NCI-H2171 treated with DMSO at 0.1 percent for 48 hours (cell line): ENCODE measurements at regions not wholly inside any gene's neighbourhood (a gene's known extent, or its start where the extent isn't known, plus 50 kb on each side); places are given as distances from the start of the nearest gene placed in this dataset.

Source experiments
- DNase-seq: peaks from one replicate; lab custom pipeline; 2025; lab: John Stamatoyannopoulos, UW

DNA sequence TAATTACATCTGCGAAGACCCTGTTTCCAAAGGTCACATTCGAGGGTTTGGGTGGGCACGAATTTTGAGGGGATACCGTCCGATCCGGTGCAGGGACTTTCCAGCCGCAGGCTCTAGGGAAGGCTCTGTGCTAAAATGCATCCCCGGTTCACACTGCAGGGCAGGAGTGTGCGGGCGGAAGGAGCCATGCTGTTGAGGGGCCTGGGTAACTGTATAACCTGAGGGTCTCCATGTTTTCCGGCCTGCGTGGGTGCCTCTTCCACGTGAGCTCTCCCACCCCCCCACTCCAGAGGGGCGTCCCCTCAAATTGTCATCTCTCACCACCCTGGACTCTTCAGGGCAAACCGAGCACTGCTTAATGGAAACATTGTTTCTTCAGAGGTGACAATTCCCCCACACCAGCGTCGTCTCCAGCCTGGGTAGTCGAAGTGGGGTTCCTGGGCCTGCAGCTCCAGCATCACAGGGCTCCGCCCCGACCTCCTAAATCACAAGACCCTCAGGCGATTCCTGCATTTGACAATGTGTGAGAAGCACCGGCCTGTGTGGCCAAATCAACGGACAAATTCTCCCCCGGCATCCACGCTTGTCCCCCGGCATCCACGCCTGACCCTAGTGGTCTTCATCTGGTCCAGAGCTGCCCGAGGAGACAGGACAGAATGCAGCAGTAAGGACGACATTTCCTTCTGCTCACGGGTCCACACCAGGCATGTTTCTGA is 51.2 kb downstream of the FOXL3 start:
- DNase-seq = no peak

DNA sequence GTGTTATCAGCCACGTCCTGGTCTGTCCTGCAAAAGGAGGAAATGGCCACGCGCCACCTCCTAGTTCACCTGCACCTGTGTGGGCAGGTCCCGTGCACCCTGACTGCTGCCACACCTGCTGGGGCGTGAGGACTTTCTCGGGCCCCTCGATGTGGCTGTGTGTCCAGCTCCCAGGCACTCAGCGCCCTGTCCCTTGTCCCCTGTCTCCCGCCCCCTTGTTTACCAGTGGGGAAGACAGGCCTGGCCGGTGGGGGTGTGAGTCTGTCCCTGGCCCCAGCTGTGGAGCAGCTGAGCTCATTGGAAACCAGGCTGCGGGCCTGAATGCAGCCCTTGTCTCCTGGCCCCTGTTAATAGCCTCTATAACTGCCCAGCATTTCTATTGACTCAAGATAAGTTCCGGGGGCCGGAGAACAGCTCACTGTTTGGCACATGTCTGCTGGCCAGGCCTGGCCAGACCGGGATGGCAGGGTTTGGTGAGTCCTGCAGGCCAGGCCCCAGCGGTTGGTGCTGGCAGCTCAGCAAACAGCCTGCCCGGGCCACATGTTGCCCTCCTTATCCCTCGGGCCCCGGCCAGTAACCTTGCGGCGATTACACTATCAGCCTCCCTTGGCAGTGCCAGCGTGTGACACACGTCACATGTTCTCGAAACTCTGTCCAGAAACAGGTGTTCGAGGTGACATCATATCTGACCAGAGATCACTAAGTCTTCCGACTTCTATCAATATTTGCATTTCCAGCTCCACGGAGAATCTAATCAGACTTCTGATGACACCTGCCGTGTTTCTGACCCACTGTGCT is 52.1 kb downstream of the FOXL3 start:
- no peak for DNase-seq

DNA sequence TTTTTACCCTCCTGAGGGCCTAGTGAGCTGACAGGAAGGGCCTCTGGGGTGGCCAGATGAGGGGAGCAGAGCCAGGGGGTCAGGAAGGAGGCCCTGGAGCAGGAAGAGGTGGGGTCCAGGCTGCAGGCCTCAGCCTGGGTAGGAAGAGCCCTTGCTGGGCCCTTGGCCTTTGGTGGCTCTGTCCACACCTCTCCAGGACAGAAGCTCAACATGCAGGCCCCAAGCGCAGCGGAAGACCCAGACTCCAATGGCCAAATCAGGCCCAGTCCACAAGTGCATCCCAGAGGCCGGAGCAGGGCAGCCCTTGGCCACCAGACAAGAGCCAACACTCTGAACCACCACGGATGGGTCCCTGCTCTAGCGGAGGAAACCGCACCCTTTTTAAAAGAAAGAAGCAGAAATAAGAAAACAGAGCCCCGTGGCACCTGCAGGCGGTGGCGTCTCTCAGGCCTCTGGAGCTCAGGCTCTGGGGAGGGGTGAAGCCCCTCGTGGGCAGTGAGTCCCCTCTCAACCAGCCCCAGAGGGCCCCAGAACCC is 52.8 kb downstream of the FOXL3 start:
- no peak for DNase-seq

DNA sequence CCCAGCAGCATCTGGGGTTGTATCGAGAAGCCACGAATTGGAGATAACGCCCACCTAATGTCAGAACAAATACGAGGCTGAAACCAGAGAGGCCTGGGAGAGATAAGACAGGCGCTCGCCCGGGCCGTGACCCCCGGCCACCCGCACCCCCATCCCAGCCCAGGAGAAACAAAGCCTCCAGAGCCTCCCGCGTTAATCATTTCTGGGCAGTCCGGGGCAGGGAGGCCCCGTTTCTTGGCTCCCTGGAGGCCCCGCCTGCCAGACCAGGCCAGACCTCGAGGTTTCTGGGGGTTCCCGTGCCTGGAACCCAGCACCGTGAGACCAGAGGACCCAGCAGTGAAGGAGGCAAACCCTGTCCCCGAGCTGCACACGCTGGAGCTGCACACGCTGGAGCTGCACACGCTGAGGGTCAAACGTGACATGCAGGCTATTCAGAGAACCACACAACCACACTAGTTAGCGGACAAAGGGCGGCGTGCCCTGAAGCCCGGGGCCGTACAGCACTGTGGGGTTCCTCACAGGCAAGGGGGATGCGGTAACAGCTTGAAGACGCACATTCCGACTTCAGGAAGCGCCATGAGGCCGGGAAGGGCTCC is 53.4 kb downstream of the FOXL3 start:
- no peak for DNase-seq

DNA sequence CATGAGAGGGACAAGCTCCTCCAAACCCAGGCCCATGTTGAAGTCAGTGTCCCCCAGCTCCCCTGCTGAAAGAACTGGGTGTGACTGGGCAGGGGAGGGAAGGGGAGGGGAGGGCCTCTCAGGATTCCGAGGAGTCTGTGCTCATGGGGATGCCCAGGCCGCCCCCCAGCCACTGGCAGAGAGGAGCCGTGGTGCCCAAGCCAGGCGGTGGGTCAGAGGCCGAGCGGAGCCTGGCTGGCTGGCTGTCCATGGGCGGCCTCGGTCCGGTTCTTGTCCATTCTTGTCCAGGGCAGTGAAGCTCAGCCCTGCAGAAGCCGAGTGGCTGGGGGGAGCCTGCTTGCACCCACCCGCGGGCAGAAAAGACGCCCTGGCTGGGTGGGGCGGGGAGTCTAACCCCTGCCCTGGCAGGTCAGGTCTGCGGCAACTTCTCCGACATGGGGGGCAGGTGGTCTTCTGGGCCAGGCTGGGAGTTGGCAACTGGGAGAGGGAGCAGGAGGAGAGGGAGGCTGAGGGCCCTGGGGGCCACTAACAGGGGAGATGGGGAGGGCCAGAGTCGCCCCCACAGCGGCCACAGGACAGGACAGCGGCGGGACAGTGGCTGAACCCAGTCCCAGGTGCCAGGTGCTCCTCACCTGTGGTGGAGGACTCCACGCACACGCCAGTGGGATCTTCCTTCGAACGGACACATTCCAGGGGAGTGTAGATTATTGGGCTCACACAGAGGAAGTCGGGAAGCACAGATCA is 54.1 kb downstream of the FOXL3 start:
- no peak for DNase-seq

DNA sequence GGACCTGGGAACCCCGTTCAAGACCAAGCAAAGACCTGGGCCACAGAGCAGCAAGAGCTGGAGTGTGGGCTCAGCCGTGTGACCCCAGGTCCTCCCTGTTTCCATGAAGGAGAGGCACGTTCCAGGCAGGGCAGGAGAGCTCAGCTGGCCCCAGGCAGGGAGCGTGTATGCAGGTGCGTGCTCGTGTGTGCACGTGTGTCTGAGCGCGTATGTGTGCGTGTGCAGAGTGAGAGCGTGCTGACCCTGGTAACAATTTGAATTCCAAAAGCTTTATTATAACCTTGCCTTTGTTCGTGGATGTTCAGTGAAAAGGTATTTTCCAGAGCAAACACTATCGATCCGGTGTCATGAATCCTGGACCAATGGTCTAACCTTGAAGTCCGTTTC is 54.6 kb downstream of the FOXL3 start:
- no peak for DNase-seq

DNA sequence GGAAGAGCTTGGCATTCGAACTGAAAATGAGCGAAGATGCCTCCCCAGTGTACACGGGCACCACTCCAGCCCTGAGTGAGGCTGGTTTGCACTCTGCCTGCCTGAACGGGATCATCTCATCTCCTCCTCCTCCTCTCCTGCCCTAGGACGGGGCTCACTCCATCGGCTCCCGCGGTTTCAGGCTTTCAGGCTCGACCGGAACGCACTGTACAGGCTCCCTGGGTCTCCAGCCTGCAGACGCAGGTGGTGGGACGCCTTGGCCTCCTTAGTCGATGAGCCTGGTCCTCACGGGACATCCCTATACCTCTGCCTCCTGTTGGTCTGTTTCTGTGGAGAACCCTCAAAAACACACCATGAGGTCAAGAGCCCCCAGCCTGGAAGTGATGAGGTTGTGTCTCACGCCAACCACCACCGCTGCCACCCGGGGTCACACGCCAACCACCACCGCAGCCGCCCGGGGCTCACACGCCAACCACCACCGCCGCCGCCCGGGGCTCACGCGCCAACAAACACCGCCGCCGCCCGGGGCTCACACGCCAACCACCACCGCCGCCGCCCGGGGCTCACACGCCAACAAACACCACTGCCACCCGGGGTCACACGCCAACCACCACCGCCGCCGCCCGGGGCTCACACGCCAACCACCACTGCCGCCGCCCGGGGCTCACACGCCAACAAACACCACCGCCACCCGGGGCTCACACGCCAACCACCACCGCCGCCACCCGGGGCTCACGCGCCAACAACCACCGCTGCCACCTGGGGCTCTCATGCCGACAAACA is 56.3 kb downstream of the FOXL3 start:
- no peak for DNase-seq

DNA sequence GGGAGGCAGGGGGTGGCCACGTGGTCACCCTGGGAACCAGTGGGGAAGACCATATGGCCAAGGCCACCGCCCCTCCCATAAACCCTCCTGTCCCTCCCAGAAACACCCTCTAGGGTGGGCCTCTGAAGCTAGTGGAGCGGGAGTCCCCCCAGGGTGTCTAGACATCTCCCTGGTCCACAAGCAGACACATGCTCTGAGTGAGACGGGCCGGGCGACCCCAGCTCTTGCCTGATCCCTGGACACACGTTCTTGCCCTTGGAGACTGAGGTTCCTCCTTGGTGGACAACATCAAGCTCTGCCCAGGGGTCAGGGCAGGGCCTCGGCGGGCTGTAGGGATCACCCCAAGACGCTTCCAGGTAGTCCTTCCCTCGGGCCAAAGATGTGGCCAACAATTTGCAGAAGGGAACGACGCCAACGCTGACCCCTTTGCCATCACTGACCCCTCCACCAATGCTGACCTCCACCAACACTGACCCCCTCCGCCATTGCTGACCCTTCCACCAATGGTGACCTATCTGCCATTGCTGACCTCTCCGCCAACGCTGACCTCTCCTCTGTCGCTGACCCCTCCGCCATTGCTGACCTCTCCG is 57.1 kb downstream of the FOXL3 start:
- no peak for DNase-seq

DNA sequence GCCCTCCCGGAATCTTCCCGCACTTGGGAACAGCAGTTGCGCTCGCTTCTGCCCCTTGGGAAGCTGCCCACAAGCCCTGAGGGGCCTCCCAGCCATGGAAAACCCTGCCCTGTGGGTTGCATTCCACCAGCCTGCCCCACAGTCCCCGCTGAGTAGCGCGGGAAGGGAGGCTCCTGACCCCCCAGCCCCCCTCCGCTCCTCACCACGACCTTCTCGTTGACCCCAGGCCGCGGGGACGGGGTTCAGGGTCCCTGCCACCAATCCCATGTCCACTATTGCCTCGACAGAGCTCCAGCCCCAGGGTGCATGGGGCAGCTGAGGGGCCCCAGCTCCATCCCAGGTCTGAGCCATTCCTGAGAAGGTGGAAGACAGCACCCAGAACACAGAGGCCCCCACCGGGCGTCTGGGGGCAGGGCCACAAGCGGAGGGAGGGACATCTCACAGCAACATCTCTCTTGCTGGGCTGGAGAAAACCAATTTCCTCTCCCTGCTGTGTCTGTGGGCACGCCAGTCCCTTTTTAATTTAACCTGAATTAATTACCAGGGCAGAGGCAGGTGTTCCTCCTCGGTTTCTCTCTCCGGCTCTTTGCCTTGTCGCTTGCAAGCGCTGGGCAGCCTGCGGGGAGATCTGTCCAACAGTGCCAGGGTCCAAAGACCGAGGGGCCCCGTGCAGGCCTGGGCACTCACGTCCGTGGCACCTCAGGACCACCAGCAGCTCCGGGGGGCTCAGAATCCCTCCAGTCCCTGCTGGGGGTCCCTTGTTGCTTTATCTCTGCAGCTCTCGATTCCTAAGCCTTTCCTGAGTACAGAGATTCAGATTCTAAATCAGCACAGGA is 57.9 kb downstream of the FOXL3 start:
- no peak for DNase-seq

DNA sequence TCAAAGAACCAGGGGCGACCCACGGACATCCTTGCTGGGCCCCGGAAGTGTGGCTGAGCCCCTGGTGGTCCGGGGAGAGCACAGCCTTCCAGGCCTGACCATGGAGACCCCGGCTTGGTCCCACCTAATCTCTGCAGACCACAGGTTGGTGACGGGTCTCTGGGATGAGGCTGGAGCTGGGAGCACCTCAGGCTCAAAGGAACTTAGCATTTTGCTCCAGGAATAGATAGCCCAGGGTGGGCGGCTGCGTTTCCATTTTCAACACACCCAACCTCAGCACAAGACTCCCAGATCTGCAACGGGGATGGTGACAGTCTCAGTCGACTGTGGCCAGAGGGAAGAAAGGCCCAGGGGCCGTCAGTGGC is 58.5 kb downstream of the FOXL3 start:
- DNase-seq = no peak

DNA sequence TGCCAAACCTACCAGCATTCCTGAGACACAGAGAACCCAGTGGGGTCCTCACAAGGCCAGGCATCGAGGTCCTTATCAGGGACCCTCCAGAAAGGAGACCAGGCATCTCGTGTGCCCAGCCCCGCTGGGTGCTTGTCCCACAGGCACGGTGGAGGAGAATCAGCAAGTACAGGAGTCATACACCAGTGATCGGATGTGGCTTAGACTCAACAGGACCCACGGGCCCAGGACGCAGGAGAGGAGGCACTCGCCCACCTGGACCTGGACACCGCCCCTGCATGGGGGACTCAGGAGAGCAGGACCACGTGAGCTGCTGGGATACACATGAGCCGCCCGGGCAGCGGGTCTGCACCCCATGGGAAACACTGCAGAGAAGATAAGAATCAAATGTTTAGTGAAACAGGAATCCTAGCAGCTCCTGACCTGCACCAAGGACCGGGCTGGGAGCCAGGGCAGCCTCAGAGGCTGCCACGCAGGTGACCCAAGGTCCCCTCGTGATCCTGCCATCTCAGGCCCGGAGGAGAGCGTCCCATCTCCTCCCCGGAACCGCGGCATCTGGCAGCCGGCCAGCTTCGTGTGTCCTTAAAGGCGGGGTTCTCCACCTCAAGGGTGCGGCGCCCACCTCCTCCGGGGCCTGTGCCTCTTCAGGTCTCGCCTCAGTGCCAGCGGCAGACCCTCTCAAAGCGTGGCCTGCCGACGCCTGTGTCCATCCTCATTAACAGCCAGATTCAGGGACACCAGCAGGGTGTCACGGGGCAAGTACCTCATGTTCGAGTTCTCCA is 59.2 kb downstream of the FOXL3 start:
- no peak for DNase-seq

DNA sequence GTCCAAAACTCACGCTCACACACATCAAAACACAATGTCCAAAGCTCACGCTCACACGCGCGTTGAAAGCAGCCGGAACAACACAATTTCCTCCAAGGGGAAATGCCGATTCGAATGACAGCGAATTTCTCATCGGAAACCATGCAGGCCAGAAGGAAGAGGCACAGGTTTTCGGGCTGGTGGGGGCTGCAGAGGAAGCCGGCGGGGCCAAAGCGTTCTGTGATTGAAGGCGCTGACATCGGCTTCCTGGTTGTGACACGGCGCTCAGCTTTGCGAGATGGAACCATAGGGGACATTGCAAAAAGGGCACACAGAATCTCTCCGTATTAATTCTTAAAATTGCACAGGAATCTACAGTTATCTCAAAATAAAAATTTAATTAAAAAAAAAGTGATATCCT is 61.3 kb downstream of the FOXL3 start:
- no peak for DNase-seq

DNA sequence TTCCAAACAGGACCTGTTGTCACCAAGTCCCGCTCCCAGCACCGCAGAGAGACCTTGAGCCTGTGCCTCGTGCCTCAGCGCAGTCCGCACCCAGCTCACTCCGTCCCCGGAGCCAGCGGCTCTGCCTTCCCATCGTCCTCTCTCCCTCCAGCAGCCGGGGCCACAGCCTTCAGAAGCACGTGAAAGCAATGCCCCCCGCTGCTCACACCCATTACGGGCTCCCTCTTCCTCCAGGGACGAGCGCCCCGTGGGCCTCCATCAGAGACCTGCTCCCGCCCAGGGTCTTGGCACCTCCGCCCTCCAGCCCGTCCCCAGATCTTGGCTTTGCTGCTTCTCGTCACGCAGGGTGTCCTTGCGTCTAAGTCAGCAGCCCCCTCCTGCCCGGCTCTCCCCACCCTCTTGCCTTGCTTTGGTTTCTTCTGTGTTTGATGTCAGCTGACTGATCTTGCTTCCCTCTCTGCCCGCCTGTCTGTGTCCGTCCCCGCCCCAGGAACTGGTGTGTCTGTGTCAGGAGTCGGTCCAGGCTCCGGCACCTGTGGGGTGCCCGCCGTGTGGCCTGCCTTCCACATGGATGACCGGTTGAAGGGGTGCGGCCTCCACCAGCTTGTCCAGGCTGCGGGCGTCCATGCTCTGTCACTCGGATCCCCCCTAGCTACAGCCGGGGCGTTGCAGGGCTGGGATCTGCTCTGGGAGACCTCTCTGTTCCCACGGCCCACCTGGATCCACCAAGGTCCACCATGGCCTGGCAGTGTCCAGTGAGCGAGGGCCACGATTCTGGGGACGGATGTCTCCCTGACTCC is 61.9 kb downstream of the FOXL3 start:
- DNase-seq = no peak

DNA sequence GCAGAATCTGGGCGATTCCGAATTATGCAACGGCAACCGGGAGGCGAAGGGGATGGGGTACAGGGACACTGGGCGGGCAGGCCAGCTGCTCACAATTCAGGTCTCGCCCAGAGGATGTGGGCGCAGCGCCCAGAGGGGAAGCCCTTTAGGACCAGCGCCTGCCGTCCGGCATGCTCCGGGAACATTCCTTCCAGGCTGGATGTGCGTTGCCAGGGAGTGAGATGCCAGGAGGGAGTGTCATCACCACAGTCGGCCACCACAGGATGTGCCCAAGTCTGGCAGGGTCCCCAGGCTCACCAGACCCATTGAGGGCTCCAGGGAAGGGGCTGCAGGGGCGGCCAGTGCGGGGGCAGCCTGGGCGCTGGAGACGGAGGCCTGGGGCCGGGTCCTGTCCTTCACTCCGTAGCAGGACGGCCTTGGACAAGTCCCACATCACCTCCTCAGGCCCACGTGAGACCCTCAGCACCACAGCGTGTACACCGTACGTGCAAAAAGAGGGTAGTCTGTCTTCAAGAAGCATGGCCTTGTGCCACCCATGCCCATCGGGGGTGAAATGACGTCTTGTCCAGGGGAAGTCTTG is 63.9 kb downstream of the FOXL3 start:
- DNase-seq = no peak

DNA sequence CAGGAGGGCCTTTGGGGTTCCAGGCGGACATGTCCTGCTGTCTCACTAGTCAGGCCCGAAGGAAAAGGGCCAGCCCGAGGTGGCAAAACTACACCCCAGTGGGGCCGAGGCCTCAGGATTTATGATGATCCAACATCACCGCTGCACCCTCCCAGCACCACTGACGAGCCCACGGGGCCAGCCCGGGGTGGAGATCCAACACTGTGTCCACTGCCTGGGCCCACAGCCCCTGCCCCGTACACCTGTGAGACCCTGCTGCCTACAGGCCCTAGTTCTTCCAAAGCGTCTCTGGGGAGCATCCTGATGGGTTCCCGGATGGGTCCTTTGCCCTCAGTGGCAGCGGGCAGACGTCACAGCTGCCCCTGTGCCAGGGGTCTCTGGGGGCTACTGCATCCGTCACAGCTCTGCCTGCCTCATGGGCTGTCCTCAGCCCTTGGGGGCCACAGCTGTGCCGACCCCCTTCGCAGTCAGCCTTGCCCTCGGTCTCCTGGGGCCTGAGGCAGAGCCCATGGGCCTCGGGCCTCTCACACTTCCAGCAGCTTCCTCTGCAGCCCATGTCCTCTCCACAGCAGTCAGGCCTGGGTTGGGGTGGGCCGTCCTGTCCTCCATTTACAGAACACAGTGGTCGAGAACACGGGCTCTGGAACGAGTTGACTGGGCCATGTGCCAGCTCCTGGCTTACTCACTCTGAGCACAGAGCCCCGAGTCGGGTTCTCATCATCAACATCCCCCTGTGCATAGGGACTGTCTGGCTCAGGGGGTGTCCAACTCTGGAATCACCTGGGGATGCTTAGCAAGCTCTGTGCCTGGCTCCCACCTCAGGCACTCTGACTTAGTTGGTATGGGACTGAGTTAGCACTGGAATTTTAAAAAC is 64.9 kb downstream of the FOXL3 start:
- DNase-seq = no peak

DNA sequence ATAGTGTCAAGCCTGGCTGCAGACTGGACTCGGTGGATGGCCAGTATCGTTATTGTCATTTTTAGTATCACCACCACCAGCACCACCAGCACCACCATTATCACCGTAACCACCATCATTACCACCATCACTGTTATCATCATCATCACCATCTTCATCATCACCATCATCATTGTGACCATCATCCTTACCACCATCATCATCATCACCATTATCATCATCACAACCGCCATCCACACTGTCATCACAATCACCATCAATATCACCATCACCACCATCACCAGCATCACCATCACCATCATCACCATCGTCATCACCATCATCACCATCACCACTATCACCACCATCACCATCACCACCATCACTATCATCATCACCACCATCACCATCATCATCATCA is 65.6 kb downstream of the FOXL3 start:
- DNase-seq = no peak

DNA sequence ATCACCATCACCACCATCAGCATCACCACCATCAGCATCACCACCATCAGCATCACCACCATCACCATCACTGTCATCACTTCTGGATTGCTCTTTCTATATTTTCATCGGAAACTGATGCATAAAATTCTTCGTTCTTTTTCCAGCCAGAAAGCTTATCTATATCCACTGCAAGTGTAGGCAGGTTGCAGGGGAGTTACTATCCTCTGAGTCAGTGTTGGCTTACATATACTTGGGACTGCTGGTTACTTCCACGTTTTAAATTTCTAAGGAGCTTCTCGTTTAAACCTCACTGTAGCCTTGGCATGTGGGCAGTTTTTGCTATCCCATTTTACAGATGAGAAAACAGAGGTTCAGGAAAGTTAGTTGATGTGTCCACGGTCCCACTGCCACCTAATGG is 66.1 kb downstream of the FOXL3 start:
- no peak for DNase-seq
